ENCODE measurements at regions not wholly inside any gene's neighbourhood (a gene's known extent, or its start where the extent isn't known, plus 50 kb on each side); places are given as distances from the start of the nearest gene placed in this dataset.

- TF ChIP-seq CTCF (IDR thresholded peaks at IDR 0.05; ENCODE audit: borderline replicate concordance, extremely low read depth, low read length, poor library complexity, severe bottlenecking) (no peak), EZH2 (IDR thresholded peaks at IDR 0.05; ENCODE audit: borderline replicate concordance, low read depth, low read length, severe bottlenecking) (no peak)
Observed at GRCh38 chr2:111221701-111222100, 101.0 kb downstream of the BCL2L11 start.
